Endothelial cell of umbilical vein (primary cell): ENCODE measurements at regions not wholly inside any gene's neighbourhood (a gene's known extent, or its start where the extent isn't known, plus 50 kb on each side); places are given as distances from the start of the nearest gene placed in this dataset.

ENCODE experiments used
- BruUV-seq: library from RNA; stranded (reverse); fragments of 400-500 nt; replicated peaks from 2 replicates; lab custom pipeline; 2021; lab: Mats Ljungman, UMichigan
- CTCF ChIA-PET: fragments of 300-600, 350-600 bp; sonication (Branson Sonifier 250); formaldehyde crosslinking; loops from one replicate; lab custom pipeline; 2021; ENCODE audit warnings: antibody characterized with exemption, inconsistent platforms; lab: Charles Lee
- POLR2A ChIA-PET: fragments of 300-600, 350-600 bp; sonication (Branson Sonifier 250); formaldehyde crosslinking; loops from one replicate; lab custom pipeline; 2021; ENCODE audit warnings: antibody characterized with exemption, inconsistent platforms; lab: Charles Lee
- DNase-seq: peaks from one replicate; pipeline ENCODE4 v3.0.0-alpha.2; 2011; ENCODE audit warnings: low read depth, low spot score
- FAIRE-seq: peaks from 2 replicates; lab custom pipeline; 2011; peaks lifted over from hg19 to GRCh38; lab: Jason Lieb, UNC
- H2AFZ ChIP-seq: 2 replicates; pipeline ENCODE4 v1.6.0; 2012; ENCODE audit warnings: low read depth, low read length, control low read depth, inconsistent platforms
- H3K27ac ChIP-seq: 2 replicates; pipeline ENCODE4 v1.5.1; 2011; ENCODE audit warnings: low read depth, mild to moderate bottlenecking, control low read depth, low read length, moderate library complexity; ENCODE audit not compliant: insufficient read depth
- H3K27me3 ChIP-seq, 2 experiments: 2 replicates each; pipeline versions ENCODE4 v1.6.0 to v1.6.1; 2011; ENCODE audit warnings: low read length in 2 of 2, mixed read lengths in 1 of 2; ENCODE audit not compliant: control insufficient read depth in 2 of 2, insufficient read depth in 2 of 2
- H3K36me3 ChIP-seq, 2 experiments: 2 replicates in 1 of 2; 3 replicates in 1 of 2; pipeline ENCODE4 v1.5.1; 2011; ENCODE audit warnings: low read length in 2 of 2, mild to moderate bottlenecking in 1 of 2, moderate library complexity in 1 of 2; ENCODE audit not compliant: control insufficient read depth in 2 of 2, insufficient read depth in 2 of 2; ENCODE audit errors: extremely low read depth in 1 of 2
- H3K4me1 ChIP-seq: 3 replicates; pipeline ENCODE4 v1.5.1; 2011; ENCODE audit warnings: mild to moderate bottlenecking, low read length; ENCODE audit not compliant: control insufficient read depth, insufficient read depth; ENCODE audit errors: extremely low read depth
- H3K4me2 ChIP-seq: 2 replicates; pipeline ENCODE4 v1.6.1; 2011; ENCODE audit warnings: low read length, control low read depth, mixed read lengths; ENCODE audit not compliant: insufficient read depth
- H3K4me3 ChIP-seq, 3 experiments: fragments of 200-600 bp in 1 of 3; sonication (generic), shearing (Covaris generic) in 1 of 3; replicated peaks in 1 of 3; 2 replicates each; pipeline ENCODE4 v1.5.1; 2011 to 2016; ENCODE audit warnings: control low read depth in 3 of 3, low read length in 3 of 3, mild to moderate bottlenecking in 2 of 3, inconsistent platforms in 1 of 3, low read depth in 1 of 3, moderate library complexity in 1 of 3; ENCODE audit not compliant: insufficient read depth in 1 of 3
- H3K79me2 ChIP-seq: 2 replicates; pipeline ENCODE4 v1.6.0; 2012; ENCODE audit warnings: low read length, inconsistent platforms; ENCODE audit not compliant: control insufficient read depth, insufficient read depth
- H3K9ac ChIP-seq: replicated peaks from 2 replicates; pipeline ENCODE3; 2011; ENCODE audit warnings: low read length, control low read depth; ENCODE audit not compliant: insufficient read depth; ENCODE audit errors: extremely low read depth
- H3K9me1 ChIP-seq: replicated peaks from 3 replicates; pipeline ENCODE4 v1.6.0; 2011; ENCODE audit warnings: mild to moderate bottlenecking, low read length; ENCODE audit not compliant: control insufficient read depth, insufficient read depth; ENCODE audit errors: extremely low read depth
- H3K9me3 ChIP-seq: replicated peaks from 2 replicates; pipeline ENCODE4 v1.5.1; 2012; ENCODE audit warnings: low read length, inconsistent platforms; ENCODE audit not compliant: control insufficient read depth, insufficient read depth
- H4K20me1 ChIP-seq: replicated peaks from 2 replicates; pipeline ENCODE3; 2011; ENCODE audit warnings: mild to moderate bottlenecking, low read length; ENCODE audit not compliant: control insufficient read depth, insufficient read depth; ENCODE audit errors: extremely low read depth
- EZH2 ChIP-seq: IDR thresholded peaks from 2 replicates; pipeline ENCODE4 v1.6.1; 2012; ENCODE audit warnings: borderline replicate concordance, low read depth, mild to moderate bottlenecking, moderate library complexity, low read length, inconsistent platforms; ENCODE audit not compliant: severe bottlenecking
- FOS ChIP-seq: IDR thresholded peaks from 2 replicates; pipeline ENCODE4 v1.6.1; 2011; ENCODE audit warnings: mild to moderate bottlenecking, low read length, moderate library complexity, borderline replicate concordance; ENCODE audit not compliant: insufficient read depth
- GATA2 ChIP-seq: IDR thresholded peaks from 2 replicates; pipeline ENCODE4 v1.7.0; 2011; ENCODE audit warnings: low read depth, mild to moderate bottlenecking, moderate library complexity, mixed read lengths, low read length; ENCODE audit not compliant: insufficient read length, insufficient read depth
- JUN ChIP-seq: IDR thresholded peaks from 2 replicates; pipeline ENCODE4 v1.6.1; 2011; ENCODE audit warnings: borderline replicate concordance, low read depth; ENCODE audit not compliant: insufficient read length, insufficient read depth
- POLR2A ChIP-seq: IDR thresholded peaks from 2 replicates; pipeline ENCODE4 v1.6.1; 2012; ENCODE audit warnings: low read depth, mild to moderate bottlenecking, control low read depth, low read length
- dilution Hi-C: fragments of 300-500 bp; cut with MboI; formaldehyde crosslinking; loops from one replicate; pipeline ENCODE4 v1.15.0; 2019; ENCODE audit warnings: low sequenced_read_pairs; ENCODE audit not compliant: extremely low pct_ligation_motif_present
- intact Hi-C: fragments of 100-400 bp; cut with micrococcal nuclease; formaldehyde crosslinking; loops from one replicate; pipeline ENCODE4 v1.10.0; 2022
- TF ChIP-seq, protein P1 (sequence below): IDR thresholded peaks from 2 replicates; pipeline ENCODE4 v1.6.1; 2011; ENCODE audit not compliant: insufficient read depth, insufficient read length
- TF ChIP-seq, protein P2 (sequence below), 2 donors: IDR thresholded peaks; 1 replicate in 1 of 2; 2 replicates in 1 of 2; pipeline ENCODE4 v1.5.1; 2011; ENCODE audit warnings: low read length in 2 of 2, mild to moderate bottlenecking in 2 of 2, moderate library complexity in 2 of 2, control low read depth in 1 of 2, inconsistent platforms in 1 of 2, low read depth in 1 of 2; ENCODE audit not compliant: insufficient read depth in 1 of 2; ENCODE audit errors: extremely low read depth in 1 of 2

DNA sequence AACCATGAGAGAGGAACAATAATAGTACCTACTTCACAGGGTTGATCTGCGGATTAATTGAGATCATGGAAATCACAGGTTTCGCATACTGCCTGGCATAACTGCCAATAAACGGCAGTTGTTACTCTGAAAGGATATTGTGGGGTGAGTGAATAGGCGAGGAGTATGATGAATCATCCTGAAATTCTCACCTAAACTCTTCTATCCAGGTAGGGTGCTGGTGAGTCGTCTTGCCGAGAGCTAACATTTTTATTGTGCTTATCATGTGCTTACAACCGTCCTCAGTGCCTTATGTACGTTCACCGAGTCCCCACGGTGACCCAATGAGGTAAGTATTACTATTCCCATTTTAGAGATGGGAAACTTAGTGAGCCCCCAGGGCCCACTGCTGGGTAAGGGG is 52.4 kb upstream of the SRGAP3 start:
- H3K4me3 ChIP-seq: no peak overlapping the region
- FAIRE-seq (no peak), DNase-seq (no peak)
- BruUV-seq: no TSS peak
- H3K9me3 ChIP-seq: no peaks in the 10 kb centered on the region
- dilution Hi-C loops (no loop called here), intact Hi-C loops (loop anchor here (1.0 to 5.0 kb wide), 4 partner anchors 234 to 532 kb away; partner anchors contain the start of gene OXTR)
- H3K79me2 ChIP-seq: no peaks in the 10 kb centered on the region
- TF ChIP-seq FOS (no peak), JUN (no peak), EZH2 (no peak), POLR2A (no peak)
- TF ChIP-seq, protein P1, sequence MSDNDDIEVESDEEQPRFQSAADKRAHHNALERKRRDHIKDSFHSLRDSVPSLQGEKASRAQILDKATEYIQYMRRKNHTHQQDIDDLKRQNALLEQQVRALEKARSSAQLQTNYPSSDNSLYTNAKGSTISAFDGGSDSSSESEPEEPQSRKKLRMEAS: no peak
- CTCF ChIA-PET: interaction anchor here (0.6 to 5.9 kb wide), 36 partner anchors 11 to 638 kb away, joined by 3 to 86 read pairs (median 4); partner anchors contain the start of genes OXTR and SRGAP3
- no peaks in the 10 kb centered on the region for H3K4me1 ChIP-seq
- no peak overlapping the region for H3K9ac ChIP-seq
- POLR2A ChIA-PET: interaction anchor here (1.4 kb wide), 1 partner anchor 314 kb away, joined by 3 read pairs; no protein-coding TSS in a partner anchor
- no peak overlapping the region for H3K27ac ChIP-seq
- H3K4me2 ChIP-seq: no peak overlapping the region
- H3K27me3 ChIP-seq: peaks cover 0 to 4% of the 10 kb centered on the region in 2 experiments
- no peaks in the 10 kb centered on the region for H3K36me3 ChIP-seq
- H3K9me1 ChIP-seq: no peaks in the 10 kb centered on the region
- H4K20me1 ChIP-seq: no peaks in the 10 kb centered on the region
- no peak overlapping the region for H2AFZ ChIP-seq

DNA sequence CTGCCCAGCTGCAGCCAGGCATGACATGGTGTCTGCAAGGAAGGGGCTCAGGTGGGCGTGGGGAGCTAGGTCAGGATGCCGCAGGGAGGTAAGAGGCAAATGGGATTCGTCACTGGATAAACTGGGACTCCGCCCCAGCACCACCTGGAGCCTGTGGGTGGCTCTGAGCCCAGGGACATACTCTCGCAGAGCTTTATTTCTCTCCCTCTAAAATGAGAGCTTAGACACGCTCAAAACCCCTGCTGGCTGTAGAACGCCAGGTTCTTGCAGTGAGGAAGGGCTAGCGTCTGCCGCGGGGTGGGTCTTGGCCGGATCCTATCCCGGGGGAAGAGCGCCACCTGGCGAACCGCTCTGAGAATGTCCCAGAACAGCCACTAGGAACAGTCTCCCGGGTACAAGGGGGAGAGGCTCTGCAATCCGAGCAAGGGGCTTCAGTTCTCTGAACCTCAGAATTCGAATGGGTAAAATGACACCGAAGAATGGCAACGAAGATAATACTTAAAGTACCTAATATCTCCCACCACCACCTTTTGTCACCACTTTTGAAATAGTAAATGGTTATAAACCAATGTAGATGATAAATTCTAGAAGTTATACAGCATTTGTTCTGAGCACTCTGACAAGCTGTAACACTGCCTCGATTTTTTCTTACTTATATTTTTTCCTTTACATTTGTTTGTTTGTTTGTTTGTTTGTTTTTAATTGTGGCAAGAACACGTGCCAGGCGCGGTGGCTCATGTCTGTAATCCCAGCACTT is 53.2 kb upstream of the SRGAP3 start:
- Histone ChIP-seq H3K4me3 (no peak overlapping the region), H3K9me3 (no peaks in the 10 kb centered on the region), H3K4me2 (no peak overlapping the region), H3K27ac (no peak overlapping the region), H2AFZ (peak overlapping the region; percentile 52), H3K9me1 (no peaks in the 10 kb centered on the region), H3K79me2 (no peaks in the 10 kb centered on the region), H4K20me1 (no peaks in the 10 kb centered on the region), H3K9ac (no peak overlapping the region), H3K27me3 (peaks cover 0 to 4% of the 10 kb centered on the region in 2 experiments), H3K36me3 (no peaks in the 10 kb centered on the region), H3K4me1 (no peaks in the 10 kb centered on the region)
- FAIRE-seq (peak; percentile 87), DNase-seq (peak; percentile 79)
- no TSS peak for BruUV-seq
- ChIA-PET POLR2A (interaction anchor here (1.4 kb wide), 1 partner anchor 315 kb away, joined by 3 read pairs; no protein-coding TSS in a partner anchor), CTCF (interaction anchor here (0.6 to 5.9 kb wide), 36 partner anchors 10 to 639 kb away, joined by 3 to 86 read pairs (median 4); partner anchors contain the start of genes OXTR and SRGAP3)
- dilution Hi-C loops: no loop called here
- TF ChIP-seq, protein P2, sequence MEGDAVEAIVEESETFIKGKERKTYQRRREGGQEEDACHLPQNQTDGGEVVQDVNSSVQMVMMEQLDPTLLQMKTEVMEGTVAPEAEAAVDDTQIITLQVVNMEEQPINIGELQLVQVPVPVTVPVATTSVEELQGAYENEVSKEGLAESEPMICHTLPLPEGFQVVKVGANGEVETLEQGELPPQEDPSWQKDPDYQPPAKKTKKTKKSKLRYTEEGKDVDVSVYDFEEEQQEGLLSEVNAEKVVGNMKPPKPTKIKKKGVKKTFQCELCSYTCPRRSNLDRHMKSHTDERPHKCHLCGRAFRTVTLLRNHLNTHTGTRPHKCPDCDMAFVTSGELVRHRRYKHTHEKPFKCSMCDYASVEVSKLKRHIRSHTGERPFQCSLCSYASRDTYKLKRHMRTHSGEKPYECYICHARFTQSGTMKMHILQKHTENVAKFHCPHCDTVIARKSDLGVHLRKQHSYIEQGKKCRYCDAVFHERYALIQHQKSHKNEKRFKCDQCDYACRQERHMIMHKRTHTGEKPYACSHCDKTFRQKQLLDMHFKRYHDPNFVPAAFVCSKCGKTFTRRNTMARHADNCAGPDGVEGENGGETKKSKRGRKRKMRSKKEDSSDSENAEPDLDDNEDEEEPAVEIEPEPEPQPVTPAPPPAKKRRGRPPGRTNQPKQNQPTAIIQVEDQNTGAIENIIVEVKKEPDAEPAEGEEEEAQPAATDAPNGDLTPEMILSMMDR (IDR thresholded peaks at IDR 0.05; ENCODE audit: extremely low read depth in 1 of 2, insufficient read depth in 1 of 2, low read depth in 1 of 2, low read length in 2 of 2): peak; percentile 88 to 89
- TF ChIP-seq GATA2 (no peak), JUN (no peak)
- intact Hi-C loops: loop anchor here (1.0 to 5.0 kb wide), 4 partner anchors 235 to 533 kb away; partner anchors contain the start of gene OXTR
